22Rv1 (cell line): ENCODE measurements at regions not wholly inside any gene's neighbourhood (a gene's known extent, or its start where the extent isn't known, plus 50 kb on each side); places are given as distances from the start of the nearest gene placed in this dataset.

Source experiments
- ZFX ChIP-seq: fragments of 450-650 bp; IDR thresholded peaks from 2 replicates; pipeline ENCODE4 v1.6.1; 2017; ENCODE audit warnings: antibody characterized with exemption, borderline replicate concordance
- TF ChIP-seq, protein P1 (sequence below): fragments of 450-650 bp; IDR thresholded peaks from 2 replicates; pipeline ENCODE4 v1.5.1; 2017; ENCODE audit warnings: mild to moderate bottlenecking

DNA sequence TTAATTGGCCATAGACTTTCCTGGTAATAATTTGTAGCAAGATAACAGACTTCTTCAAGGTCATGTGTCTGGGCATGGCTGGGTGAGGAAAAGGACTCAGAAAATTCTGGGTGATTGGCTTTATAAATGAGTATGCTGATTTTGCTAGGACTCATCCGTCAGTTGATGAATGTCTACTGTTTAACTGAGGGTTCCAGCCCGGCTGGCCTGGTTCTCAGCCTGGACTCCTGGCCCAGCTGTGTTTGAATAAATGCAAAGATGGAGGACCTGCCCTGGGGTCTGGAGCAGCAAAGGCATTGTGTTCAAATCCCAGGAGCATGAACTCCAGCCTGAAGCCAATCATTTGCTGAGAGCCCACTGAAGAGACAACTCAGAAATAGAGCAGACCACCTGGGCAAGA is 323.2 kb downstream of the LRFN2 start:
- TF ChIP-seq, protein P1, sequence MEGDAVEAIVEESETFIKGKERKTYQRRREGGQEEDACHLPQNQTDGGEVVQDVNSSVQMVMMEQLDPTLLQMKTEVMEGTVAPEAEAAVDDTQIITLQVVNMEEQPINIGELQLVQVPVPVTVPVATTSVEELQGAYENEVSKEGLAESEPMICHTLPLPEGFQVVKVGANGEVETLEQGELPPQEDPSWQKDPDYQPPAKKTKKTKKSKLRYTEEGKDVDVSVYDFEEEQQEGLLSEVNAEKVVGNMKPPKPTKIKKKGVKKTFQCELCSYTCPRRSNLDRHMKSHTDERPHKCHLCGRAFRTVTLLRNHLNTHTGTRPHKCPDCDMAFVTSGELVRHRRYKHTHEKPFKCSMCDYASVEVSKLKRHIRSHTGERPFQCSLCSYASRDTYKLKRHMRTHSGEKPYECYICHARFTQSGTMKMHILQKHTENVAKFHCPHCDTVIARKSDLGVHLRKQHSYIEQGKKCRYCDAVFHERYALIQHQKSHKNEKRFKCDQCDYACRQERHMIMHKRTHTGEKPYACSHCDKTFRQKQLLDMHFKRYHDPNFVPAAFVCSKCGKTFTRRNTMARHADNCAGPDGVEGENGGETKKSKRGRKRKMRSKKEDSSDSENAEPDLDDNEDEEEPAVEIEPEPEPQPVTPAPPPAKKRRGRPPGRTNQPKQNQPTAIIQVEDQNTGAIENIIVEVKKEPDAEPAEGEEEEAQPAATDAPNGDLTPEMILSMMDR, result no peak
- TF ChIP-seq ZFX, result no peak
